GM12875 (cell line): ENCODE measurements at regions not wholly inside any gene's neighbourhood (a gene's known extent, or its start where the extent isn't known, plus 50 kb on each side); places are given as distances from the start of the nearest gene placed in this dataset.
"Not testable (repeated sequence)": the region's sequence is repeated elsewhere in the genome, so short reads cannot be mapped to it uniquely, and the experiment has no call there.

ENCODE experiments used
- H3K4me3 ChIP-seq: one replicate; pipeline ENCODE4 v1.5.1; 2011; ENCODE audit warnings: low read depth, low read length, control low read depth
- TF ChIP-seq, protein P1 (sequence below): IDR thresholded peaks from 2 replicates; pipeline ENCODE4 v1.5.1; 2011; ENCODE audit warnings: low read depth, mild to moderate bottlenecking, control low read depth, inconsistent platforms, low read length, moderate library complexity, borderline replicate concordance; ENCODE audit not compliant: insufficient read depth

DNA sequence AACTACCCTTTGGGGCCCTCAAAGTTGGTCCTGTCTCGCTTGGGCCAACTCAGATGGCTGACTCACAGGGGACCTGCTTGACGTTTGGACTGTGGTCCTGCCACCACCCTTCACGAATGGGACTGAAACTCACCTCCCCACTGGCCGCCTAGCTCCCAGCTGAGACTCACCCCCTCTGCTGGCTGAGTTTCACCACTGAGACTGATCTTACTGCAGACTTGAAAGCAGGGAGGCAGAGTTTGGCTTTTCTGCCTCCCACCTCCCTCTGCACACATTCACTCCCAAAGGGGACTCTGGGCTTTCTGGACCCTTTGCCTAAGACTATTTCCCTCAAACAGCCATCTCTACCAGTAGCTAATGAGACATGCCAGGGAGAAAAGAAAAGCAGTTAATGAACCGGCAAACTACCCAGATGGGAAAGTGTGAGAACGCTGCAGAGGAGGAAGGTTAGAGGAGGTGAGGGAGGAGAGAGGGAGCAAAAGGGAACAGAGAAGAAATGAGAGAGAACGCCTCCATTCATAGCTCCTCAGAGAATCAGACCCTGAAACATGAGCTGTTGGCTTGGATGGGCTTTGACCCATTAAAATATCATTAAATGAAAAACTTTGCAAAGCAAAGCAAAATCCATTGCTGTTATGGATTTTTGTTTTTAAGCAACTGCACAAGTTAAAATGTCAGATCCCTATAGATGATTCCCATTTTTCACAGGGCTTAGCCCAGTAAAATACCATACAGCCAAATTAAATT, 139.5 kb downstream of the SEPTIN14 start:
- not testable (repeated sequence) for H3K4me3 ChIP-seq
- TF ChIP-seq, protein P1, sequence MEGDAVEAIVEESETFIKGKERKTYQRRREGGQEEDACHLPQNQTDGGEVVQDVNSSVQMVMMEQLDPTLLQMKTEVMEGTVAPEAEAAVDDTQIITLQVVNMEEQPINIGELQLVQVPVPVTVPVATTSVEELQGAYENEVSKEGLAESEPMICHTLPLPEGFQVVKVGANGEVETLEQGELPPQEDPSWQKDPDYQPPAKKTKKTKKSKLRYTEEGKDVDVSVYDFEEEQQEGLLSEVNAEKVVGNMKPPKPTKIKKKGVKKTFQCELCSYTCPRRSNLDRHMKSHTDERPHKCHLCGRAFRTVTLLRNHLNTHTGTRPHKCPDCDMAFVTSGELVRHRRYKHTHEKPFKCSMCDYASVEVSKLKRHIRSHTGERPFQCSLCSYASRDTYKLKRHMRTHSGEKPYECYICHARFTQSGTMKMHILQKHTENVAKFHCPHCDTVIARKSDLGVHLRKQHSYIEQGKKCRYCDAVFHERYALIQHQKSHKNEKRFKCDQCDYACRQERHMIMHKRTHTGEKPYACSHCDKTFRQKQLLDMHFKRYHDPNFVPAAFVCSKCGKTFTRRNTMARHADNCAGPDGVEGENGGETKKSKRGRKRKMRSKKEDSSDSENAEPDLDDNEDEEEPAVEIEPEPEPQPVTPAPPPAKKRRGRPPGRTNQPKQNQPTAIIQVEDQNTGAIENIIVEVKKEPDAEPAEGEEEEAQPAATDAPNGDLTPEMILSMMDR = 0 out of 2 replicates have a peak, but pooled peaks have one; percentile 16

DNA sequence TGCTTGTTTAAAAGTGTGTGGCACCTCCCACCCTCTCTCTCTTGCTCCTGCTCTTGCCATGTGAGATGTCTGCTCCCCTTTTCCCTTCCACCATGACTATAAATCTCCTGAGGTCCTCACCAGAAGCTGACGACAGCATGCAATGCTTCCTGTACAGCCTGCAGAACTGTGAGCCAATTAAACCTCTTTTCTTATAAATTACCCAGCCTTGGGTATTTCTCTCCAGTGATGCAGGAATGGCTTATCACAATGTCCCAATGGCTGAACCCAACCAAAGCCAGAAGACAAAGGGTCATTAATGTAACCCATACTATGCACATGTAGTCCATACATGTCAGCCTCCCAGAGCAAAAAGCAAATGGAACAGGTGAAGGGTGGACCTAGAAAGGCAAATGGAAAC, 141.5 kb downstream of the SEPTIN14 start:
- not testable (repeated sequence) for H3K4me3 ChIP-seq

DNA sequence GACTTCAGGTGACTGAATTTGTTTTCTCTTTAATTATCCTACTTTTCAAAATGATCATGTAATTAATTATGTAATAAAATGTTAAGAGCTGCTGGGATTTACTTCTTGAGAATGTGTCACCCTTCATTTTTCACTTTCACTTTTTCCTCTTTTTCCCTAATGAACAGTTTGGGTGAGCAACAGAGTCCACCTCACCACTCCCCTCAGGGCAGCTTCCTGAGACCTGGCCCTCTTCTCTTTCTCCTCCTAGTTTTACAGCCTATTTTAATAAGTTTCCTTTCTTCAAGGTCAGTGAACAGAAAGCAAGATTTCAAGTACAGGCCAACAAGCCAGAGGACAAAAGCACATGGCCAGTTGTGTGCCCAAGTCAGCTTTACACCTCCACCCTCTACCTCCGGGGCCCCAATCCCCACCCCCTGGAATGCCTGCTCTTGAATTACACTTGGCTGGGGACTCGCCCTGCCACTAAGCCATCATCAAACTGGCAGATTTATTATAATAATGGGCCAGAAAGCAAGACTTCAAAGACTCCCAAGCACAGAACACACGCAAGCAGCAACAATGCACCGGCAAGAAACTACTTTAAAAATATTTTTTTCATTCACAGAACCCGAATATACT, 143.1 kb upstream of the VOPP1 start:
- H3K4me3 ChIP-seq = not testable (repeated sequence)

DNA sequence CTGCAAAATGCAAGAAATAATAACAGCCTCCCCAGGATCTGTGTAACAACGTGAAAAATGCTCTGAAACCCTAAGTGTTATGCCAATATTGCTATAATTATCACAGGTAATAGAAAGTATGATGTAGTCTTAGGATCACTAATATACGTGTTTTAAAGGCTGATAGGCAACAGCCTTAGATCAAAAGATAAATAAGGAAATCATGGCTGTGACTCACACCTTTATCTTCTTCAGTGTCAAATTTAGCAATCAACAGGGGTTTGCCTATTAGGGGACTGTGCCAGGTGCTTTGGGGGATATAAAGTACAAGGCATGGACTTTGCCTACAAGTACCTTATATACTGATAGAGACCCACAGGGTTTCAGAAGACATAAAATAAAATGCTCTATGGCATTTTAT, 142.1 kb upstream of the VOPP1 start:
- not testable (repeated sequence) for H3K4me3 ChIP-seq

DNA sequence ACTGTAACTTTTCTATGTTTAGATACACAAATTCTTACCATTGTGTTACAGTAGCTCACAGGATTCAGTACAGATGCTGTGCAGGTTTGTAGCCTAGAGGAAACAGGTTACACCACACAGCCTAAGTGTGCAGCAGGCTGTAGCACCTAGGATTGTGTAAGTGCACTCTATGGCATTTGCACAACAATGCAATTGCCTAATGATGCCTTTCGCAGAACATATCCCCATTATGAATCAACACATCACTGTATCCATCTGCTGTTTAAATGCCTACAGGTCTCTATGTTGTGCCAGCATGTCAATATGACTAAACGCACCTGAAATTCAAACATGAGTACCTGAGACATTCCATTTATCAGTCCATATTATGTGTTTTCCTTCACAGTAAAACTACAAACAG, 138.0 kb upstream of the VOPP1 start:
- not testable (repeated sequence) for H3K4me3 ChIP-seq

DNA sequence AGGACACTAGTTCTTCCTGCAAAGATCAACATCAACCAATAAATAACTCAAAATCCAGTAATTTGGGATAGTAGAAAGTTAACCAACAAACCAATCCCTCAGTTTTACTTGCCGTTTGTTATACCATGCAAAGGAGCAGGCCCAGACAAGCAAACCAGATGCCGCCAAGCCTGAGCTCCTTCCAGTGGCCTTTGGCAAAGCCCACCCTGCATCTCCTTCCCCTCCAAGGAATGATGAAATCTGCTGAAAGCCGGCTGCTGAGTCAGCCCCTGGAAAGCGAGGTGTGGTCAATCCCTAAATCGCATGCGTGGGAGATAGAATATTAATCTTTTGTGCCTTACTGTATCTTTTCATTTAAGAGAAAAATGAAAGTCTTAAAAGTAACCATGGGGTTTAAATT, 135.7 kb upstream of the VOPP1 start:
- not testable (repeated sequence) for H3K4me3 ChIP-seq

DNA sequence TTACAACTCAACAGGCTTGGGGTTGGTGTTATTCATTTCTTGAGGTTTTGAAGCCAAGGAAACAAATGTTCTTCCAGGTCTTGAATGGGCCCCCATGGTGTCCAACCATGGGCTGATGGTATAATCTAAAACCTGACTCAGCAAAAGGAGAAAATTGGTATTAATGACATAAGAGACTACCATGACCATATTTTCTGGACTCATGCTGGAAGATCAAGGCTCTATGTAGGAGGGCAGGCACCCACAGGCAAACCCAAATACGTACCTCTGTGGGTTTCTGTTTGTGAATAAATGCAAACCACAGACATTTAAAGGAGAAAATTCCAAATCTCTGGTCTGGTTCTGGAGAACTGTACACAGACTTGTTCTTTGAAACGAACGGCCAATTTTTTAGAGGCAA, 135.1 kb upstream of the VOPP1 start:
- H3K4me3 ChIP-seq = not testable (repeated sequence)

DNA sequence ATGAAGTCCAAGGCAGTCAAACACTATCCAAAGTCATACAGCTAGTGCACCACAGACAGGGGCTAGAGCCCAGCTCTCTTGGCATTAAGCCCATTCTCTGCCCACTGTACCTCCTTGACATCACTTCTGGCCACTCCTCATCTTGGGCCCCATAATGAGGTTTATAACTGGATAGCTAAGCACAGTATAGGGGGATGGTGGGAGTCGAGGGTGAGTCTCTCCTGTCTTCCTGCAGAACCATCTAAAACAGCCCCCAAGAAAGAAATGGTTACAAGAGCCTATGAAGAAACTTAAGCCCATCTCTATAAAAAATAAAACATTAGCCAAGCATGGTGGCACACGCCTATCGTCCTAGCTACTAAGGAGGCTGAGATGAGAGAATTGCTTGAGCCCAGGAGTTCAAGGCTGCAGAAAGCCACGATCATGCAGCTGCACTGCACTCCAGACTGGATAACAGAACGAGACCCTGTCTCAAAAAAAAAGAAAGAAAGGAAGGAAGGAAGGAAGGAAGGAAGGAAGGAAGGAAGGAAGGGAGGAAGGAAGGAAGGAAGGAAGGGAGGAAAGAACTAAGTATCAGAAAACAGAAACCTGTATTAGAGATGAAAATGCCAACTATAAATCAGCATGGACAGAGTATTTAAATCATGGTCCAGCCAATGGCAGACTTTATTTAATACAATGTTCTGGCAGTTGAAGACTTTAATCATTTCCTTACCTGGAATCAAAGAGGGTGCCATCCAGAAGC, 134.3 kb upstream of the VOPP1 start:
- H3K4me3 ChIP-seq = not testable (repeated sequence)

DNA sequence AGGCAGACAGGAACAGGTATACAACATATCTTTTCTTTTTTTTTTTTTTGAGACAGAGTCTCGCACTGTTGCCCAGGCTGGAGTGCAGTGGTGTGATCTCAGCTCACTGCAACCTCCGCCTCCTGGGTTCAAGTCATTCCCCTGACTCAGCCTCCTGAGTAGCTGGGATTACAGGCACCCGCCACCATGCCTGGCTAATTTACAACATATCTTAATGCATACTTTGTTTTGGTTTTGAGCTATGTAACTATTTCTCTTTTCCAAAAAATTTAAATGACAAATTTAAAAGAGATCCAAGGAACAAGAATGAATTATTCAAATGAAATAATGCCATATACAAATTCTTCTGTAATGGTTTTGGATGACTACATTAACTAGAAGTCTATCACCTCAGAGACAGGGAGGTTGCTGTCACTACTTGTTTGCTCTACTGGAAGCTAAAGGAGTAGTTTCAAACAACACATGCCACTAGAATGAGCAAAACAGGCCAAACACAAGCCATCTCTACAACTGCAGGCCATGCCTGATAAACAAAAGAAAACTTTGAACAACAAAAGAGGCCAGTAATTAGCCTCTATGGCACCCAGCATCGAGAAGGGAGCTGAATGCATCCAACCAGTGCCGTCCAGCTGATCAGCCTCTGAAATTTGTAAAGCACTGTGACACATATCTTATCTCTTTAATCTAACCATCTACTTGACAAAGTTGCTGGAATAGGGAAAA, 133.6 kb upstream of the VOPP1 start:
- H3K4me3 ChIP-seq = not testable (repeated sequence)

DNA sequence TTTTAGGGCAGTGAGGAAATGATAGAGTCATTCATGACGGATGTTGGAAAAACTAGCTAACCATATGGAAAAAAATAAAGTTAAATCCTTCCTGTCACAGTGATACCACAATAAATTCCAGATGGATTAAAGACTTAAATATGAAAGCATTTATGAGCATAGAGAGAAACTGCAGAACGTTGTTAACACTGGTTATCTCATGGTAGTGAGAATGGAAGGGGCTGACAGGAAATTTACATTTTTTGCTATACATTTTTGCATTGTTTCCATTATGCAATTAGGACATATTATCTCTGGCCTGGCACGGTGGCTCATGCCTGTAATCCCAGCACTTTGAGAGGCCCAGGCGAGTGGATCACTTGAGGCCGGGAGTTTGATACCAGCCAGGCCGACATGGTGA, 130.5 kb upstream of the VOPP1 start:
- not testable (repeated sequence) for H3K4me3 ChIP-seq

DNA sequence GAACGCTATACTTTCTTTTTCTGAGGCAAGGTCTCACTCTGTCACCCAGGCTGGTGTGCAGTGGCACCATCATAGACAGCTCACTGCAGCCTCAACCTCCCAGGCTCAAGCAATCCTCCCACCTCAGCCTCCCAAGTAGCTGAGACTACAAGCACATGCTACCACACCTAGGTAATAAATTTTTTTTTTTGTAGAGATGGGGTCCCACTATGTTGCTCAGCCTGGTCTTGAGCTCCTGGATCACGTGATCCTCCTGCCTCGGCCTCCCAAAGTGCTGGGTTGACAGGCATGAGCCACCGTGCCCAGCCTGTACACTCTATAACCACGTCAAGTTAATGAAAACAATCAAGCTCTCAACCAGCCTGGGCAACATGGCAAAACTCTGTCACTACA, 127.1 kb upstream of the VOPP1 start:
- H3K4me3 ChIP-seq = not testable (repeated sequence)

DNA sequence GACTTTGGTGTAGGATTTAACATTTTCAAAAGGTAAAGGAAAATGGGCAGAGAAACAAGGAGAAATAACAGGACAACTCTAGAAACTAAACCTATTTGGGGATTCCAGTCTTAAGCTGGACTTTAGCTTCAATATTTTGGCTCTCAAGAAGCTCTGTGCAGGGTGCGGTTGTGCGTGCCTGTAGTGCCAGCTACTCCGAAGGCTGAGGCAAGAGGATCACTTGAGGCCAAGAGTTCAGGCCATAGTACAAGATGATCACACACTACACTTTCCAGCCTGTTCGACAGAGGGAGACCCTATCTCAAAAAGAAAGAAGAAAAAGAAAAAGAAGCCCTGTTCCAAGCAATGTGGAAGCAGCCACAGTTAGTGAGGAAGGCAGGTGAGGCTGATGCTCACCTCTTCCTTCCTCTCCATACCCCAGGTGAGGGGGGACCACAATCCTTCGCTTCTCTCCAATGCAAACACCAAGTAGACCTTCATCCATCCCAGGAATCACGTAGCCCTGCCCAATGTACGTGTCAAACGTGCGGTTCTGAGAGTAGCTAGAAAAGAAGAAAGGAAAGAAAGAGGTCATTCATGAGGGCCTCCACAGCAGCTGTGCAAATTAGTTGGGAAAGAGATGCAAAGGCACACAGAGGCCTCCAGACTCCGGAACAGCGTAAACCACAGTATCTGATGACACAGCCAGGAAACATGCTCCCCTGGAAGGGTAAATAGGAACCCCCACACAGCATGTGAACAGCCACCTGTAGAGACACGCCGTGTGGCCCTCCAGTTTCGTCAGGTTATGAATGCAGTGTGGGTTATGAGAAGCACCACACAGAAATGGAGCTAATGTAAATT, 126.5 kb upstream of the VOPP1 start:
- not testable (repeated sequence) for H3K4me3 ChIP-seq

DNA sequence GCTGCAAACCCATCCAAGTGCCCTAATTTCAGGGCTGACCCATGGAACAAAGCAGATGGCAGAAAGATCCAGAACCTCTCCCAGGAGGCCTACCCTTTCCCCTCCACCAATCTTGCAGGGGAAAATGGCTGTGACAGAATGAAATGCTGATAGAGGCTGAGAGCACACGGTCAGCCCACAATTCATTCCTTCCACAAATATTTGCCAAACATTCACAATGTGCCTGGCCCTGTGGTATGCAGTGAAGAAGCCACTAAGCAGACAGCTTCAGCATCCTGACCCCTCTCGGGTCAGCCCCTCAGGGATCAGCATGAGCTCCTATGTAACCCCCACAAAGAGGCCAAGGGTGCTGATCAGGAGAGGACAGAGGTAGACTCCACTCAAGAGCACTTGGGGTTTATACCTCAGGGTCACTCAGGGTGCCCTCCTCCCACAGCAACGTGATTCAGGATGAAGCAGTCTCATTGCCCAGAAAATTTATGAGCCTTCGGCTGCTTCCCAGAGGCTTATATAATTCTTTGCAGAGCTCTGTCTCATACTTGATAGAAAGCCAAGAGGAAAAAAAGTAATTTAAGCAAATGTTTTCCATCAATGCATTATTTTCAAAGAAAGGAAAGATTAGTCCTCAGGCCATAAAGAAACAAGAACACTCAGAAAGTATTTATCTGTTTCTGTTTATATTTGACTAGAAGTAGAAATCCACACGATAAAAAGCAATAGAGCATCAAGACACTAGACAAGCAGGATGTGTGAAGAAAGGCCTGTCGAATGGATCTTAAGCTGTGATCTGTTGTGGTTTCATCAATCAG, 123.8 kb upstream of the VOPP1 start:
- not testable (repeated sequence) for H3K4me3 ChIP-seq

DNA sequence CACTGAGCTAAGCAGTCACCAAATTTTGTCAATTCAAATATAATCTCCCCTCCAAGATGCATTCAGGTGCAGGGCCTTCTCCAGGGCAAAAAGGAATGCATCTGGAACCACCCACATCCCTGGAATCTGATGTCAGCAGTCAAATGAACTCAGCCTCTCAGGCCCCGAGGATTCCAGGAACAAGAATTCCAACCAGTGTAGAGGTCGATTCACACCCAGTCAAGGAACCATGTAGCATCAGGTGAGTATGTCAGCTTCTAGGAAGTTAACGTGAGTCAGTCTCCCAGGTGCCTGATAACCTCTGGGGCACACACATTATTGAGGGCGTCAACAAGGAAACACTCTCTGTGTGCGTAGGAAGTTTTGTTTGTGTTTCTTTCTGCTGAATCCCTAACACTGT, 122.2 kb upstream of the VOPP1 start:
- not testable (repeated sequence) for H3K4me3 ChIP-seq

DNA sequence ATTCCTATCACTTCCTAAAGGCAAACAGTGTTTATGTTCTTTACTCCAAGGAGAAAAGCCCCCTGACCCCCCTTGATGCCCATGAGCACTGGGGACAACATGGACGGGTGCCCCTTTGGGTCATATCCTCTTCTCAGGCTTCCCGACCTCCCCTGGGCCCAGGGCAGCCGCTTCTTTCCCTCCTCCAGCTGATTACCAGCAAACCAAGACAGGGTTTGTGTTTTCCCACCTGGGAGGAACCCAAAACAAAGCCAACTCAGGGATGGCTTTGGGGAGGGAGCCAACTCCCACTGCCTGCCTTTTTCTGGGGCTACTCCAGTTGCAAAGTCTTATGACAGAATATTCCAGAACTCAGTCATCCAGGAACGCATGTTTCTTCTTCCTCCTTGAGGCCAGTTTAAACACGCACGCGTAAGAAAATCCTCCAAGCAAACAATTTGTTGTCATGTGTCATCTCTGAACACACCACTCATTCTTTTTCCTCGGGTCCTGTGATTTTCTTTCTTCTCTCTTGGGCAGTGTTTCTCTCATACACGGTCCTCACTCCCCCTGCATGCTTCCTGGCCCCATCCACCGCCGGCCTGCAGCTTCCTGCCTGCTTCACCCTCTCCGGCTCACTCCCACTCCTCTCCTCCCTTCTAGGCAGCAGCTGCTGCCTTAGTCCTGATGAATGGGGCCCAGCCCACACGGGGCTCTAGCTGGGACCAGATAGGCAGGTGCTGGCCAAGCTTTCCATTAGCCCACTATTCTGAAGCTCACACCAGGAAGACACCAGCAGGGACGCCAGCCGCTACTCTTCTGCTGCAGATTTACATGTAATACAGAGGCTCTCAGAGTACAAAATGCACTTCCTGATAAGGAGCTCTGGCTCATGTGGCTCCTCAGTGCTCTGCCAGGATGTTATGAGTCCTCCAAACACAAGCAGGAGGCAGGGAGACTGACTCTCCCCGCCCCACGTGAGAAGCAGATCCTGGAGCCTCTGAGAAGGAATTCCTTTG, 116.7 kb upstream of the VOPP1 start:
- not testable (repeated sequence) for H3K4me3 ChIP-seq

DNA sequence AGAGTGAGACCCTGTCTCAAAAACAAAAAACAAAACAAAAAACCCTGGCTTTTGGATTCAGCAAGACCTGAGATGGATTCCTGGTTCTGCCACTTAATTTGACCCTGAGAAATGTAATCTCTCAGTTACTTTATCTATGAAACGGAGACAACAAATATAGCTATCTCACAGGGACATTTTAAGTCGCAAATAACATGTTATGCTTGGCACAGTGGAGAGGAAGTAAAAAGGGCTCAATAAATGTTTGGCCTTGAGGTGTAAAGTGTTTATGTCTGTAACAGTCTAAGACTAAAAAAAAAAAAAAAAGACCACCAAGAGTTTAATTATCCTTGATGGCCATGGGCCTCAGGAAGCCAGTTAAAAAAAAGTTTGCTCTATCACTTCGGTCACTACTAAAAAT, 116.0 kb upstream of the VOPP1 start:
- not testable (repeated sequence) for H3K4me3 ChIP-seq

DNA sequence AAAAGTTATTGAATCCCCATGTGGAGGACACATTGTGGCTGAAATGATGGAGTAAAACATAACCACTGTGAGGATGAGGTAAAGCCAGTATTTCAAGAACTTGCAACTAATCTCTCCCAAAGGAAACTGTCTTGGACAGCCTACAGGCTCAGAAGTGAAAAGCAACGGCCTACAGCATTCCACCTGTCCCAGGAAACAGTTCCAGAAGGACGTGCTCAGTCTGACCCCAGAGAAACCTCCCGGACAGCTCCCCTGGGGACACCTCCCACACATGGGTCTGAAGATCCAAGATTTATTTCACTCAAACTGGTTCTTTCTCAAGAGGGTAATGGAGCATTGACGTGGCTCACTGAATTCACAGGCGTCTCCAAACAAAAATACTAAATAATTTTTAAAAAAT, 115.0 kb upstream of the VOPP1 start:
- not testable (repeated sequence) for H3K4me3 ChIP-seq
